MM.1S (cell line): ENCODE measurements at regions not wholly inside any gene's neighbourhood (a gene's known extent, or its start where the extent isn't known, plus 50 kb on each side); places are given as distances from the start of the nearest gene placed in this dataset.

ENCODE experiments used
- CTCF ChIP-seq: fragments of 300-600 bp; sonication (generic); IDR thresholded peaks from 2 replicates; pipeline ENCODE4 v1.5.1; 2016; ENCODE audit warnings: antibody characterized with exemption, low read length, mixed read lengths
- EZH2 ChIP-seq: fragments of 300-600 bp; sonication (generic); optimal IDR thresholded peaks from 2 replicates; pipeline ENCODE3; 2017; ENCODE audit warnings: low read depth, mild to moderate bottlenecking, antibody characterized with exemption, low read length, mixed read lengths

- no peak for TF ChIP-seq CTCF
- no peak for TF ChIP-seq EZH2
These were observed 136.1 kb upstream of the FAM83B start for GRCh38 chr6:54710456-54710855.
